Stomach (tissue), 4 donors: ENCODE measurements at regions not wholly inside any gene's neighbourhood (a gene's known extent, or its start where the extent isn't known, plus 50 kb on each side); places are given as distances from the start of the nearest gene placed in this dataset.

Experiments used
- EP300 ChIP-seq: sonication (generic); formaldehyde crosslinking; IDR thresholded peaks from one replicate; pipeline ENCODE4 v1.6.1; 2017; ENCODE audit warnings: antibody characterized with exemption
- POLR2A ChIP-seq, 4 donors: fragments of 450-650 bp; IDR thresholded peaks; one replicate each; pipeline ENCODE4 v1.6.1; 2016; ENCODE audit warnings: antibody characterized with exemption in 4 of 4, control low read depth in 2 of 4, mild to moderate bottlenecking in 1 of 4, moderate library complexity in 1 of 4
- POLR2AphosphoS5 ChIP-seq, 3 donors: sonication (generic); formaldehyde crosslinking; IDR thresholded peaks; one replicate each; pipeline ENCODE4 v1.6.1; 2016; ENCODE audit warnings: antibody characterized with exemption in 3 of 3
- TF ChIP-seq, protein P1 (sequence below), 7 experiments: fragments of 450-650 bp in 4 of 7; fragments of 200-600 bp in 3 of 7; sonication (generic) in 3 of 7; IDR thresholded peaks; one replicate each; pipeline ENCODE4 v1.5.1; 2016 to 2019; ENCODE audit warnings: antibody characterized with exemption in 7 of 7, control low read depth in 2 of 7, mild to moderate bottlenecking in 1 of 7

DNA sequence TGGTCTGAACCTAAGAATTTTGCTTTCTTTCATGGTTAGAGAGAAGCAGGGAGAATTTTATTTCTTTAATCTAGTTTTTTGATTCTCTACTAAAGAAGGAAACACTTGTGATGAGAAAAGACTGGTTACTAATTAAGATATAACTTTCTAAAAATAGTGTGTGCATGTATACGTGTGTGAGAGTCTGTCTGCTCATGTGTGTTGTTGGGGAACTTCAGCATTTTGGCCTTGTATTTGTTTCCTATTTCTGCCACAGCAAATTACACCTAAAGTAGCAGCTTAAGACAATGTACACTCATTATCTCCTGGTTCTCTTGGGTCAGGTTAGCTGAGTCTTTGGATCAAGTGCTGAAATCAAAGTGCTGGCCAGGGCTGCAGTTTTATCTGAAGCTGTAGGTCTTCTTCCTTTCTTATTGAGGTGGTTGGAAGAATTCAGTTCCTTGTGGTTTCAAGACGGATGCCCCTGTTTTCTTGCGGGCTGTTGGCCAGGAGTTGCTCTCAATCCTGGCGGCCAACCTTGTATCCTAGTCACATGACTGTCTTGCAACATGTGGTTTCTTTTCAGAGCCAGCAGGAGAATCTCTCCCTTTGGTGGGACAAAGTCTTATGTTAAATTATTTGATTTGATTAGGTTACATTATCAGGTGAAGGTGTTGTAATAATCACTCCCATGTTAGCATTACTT lies 188.4 kb upstream of the CLNK start:
- TF ChIP-seq, protein P1, sequence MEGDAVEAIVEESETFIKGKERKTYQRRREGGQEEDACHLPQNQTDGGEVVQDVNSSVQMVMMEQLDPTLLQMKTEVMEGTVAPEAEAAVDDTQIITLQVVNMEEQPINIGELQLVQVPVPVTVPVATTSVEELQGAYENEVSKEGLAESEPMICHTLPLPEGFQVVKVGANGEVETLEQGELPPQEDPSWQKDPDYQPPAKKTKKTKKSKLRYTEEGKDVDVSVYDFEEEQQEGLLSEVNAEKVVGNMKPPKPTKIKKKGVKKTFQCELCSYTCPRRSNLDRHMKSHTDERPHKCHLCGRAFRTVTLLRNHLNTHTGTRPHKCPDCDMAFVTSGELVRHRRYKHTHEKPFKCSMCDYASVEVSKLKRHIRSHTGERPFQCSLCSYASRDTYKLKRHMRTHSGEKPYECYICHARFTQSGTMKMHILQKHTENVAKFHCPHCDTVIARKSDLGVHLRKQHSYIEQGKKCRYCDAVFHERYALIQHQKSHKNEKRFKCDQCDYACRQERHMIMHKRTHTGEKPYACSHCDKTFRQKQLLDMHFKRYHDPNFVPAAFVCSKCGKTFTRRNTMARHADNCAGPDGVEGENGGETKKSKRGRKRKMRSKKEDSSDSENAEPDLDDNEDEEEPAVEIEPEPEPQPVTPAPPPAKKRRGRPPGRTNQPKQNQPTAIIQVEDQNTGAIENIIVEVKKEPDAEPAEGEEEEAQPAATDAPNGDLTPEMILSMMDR (IDR thresholded peaks at IDR 0.05): no peak
- TF ChIP-seq POLR2AphosphoS5 (IDR thresholded peaks at IDR 0.05): no peak
- no peak for TF ChIP-seq EP300
- no peak for TF ChIP-seq POLR2A (IDR thresholded peaks at IDR 0.05)
